GM19238 (cell line): ENCODE measurements at regions not wholly inside any gene's neighbourhood (a gene's known extent, or its start where the extent isn't known, plus 50 kb on each side); places are given as distances from the start of the nearest gene placed in this dataset.

Experiments used
- DNase-seq: peaks from one replicate; pipeline ENCODE4 v3.0.0; 2011; ENCODE audit warnings: low spot score; ENCODE audit not compliant: insufficient read length

- DNase-seq: no peak
These were observed 127.8 kb downstream of the HFE start for GRCh38 chr6:26214803-26215584.

GRCh38 chr6:26215585-26216358 is 128.5 kb downstream of the HFE start:
- no peak for DNase-seq

GRCh38 chr6:26216359-26216885 is 129.2 kb downstream of the HFE start:
- DNase-seq: peak; percentile 52

- DNase-seq: no peak
These were observed 129.9 kb downstream of the HFE start for GRCh38 chr6:26216886-26217713.

- no peak for DNase-seq
These were observed 130.5 kb downstream of the HFE start for GRCh38 chr6:26217714-26218075.

- DNase-seq: no peak
These were observed 131.6 kb downstream of the HFE start for GRCh38 chr6:26218824-26219223.

GRCh38 chr6:26220145-26220970 is 133.1 kb downstream of the HFE start:
- DNase-seq: no peak

- DNase-seq: no peak
These were observed 134.0 kb downstream of the HFE start for GRCh38 chr6:26221186-26221585.

GRCh38 chr6:26222571-26222970 is 135.3 kb downstream of the HFE start:
- DNase-seq: no peak

GRCh38 chr6:26223228-26223627 is 136.0 kb downstream of the HFE start:
- DNase-seq: no peak

- no peak for DNase-seq
These were observed 136.7 kb downstream of the HFE start for GRCh38 chr6:26223650-26224546.

GRCh38 chr6:26224547-26224912 is 137.3 kb downstream of the HFE start:
- no peak for DNase-seq

GRCh38 chr6:26224940-26225847 is 138.0 kb downstream of the HFE start:
- no peak for DNase-seq

- no peak for DNase-seq
These were observed 138.8 kb downstream of the HFE start for GRCh38 chr6:26225848-26226578.

- no peak for DNase-seq
These were observed 138.4 kb upstream of the BTN3A2 start for GRCh38 chr6:26226579-26226967.

GRCh38 chr6:26230351-26230750 is 134.6 kb upstream of the BTN3A2 start:
- DNase-seq: no peak

- no peak for DNase-seq
These were observed 133.9 kb upstream of the BTN3A2 start for GRCh38 chr6:26231006-26231587.
